WTC11 (cell line): ENCODE measurements at regions not wholly inside any gene's neighbourhood (a gene's known extent, or its start where the extent isn't known, plus 50 kb on each side); places are given as distances from the start of the nearest gene placed in this dataset.

Experiments used
- CTCF ChIP-seq: fragments of 200-600 bp; IDR thresholded peaks from 2 replicates; pipeline ENCODE4 v1.8.0; 2022; ENCODE audit warnings: antibody characterized with exemption
- FOXJ3 ChIP-seq: sonication (generic); formaldehyde crosslinking; IDR thresholded peaks from 2 replicates; pipeline ENCODE4 v1.9.0; 2021; ENCODE audit warnings: missing genetic modification reagents, mild to moderate bottlenecking, borderline replicate concordance

- TF ChIP-seq FOXJ3 (CRISPR knock-in tag) (no peak), CTCF (no peak)
These were observed 78.1 kb upstream of the PPP2R5A start for GRCh38 chr1:212207118-212207517.
